A673 (cell line): ENCODE measurements at regions not wholly inside any gene's neighbourhood (a gene's known extent, or its start where the extent isn't known, plus 50 kb on each side); places are given as distances from the start of the nearest gene placed in this dataset.

Experiments used
- EZH2 ChIP-seq: fragments of 200-600 bp; sonication (generic); IDR thresholded peaks from 2 replicates; pipeline ENCODE4 v1.6.1; 2017; ENCODE audit warnings: borderline replicate concordance, low read depth, mild to moderate bottlenecking, mixed read lengths, antibody characterized with exemption, low read length; ENCODE audit not compliant: poor library complexity, severe bottlenecking
- TF ChIP-seq, protein P1 (sequence below): fragments of 300-800, 200-600 bp; sonication (generic); conservative IDR thresholded peaks from 2 replicates; pipeline ENCODE4 v1.5.1; 2017; ENCODE audit warnings: low read depth, mild to moderate bottlenecking, antibody characterized with exemption, low read length, moderate library complexity, mixed read lengths

DNA sequence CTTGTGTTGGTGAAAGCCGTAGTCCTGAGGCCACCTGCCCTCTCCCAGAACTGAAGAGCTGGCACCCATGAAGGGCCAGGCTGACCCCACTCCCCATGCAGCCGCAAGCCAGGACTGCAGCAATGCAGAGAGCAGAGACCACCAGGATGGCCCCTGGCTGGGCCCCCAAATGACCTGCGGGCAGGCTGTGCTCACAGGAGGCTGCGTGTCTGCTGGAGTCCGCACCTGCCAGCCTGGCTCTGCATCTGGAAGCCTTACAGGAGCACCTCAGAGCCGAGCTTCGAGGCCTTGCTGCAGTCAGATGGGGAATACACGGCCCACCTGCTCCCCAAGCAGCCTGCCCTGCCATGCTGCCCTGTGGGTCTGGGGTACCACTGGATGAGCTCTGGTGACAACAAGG, 1336.8 kb downstream of the TBC1D22A start:
- TF ChIP-seq, protein P1, sequence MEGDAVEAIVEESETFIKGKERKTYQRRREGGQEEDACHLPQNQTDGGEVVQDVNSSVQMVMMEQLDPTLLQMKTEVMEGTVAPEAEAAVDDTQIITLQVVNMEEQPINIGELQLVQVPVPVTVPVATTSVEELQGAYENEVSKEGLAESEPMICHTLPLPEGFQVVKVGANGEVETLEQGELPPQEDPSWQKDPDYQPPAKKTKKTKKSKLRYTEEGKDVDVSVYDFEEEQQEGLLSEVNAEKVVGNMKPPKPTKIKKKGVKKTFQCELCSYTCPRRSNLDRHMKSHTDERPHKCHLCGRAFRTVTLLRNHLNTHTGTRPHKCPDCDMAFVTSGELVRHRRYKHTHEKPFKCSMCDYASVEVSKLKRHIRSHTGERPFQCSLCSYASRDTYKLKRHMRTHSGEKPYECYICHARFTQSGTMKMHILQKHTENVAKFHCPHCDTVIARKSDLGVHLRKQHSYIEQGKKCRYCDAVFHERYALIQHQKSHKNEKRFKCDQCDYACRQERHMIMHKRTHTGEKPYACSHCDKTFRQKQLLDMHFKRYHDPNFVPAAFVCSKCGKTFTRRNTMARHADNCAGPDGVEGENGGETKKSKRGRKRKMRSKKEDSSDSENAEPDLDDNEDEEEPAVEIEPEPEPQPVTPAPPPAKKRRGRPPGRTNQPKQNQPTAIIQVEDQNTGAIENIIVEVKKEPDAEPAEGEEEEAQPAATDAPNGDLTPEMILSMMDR, result no peak
- TF ChIP-seq EZH2, result no peak
